HG02642 (cell line): ENCODE measurements at regions not wholly inside any gene's neighbourhood (a gene's known extent, or its start where the extent isn't known, plus 50 kb on each side); places are given as distances from the start of the nearest gene placed in this dataset.

Experiments
- ATAC-seq: cut with Tn5 transposase; IDR thresholded peaks from one replicate; pipeline ENCODE4 v1.9.1; 2021; ENCODE audit warnings: mild to moderate bottlenecking; ENCODE audit not compliant: unreplicated experiment, poor library complexity

GRCh38 chr4:26806331-26806730, 54.3 kb upstream of the STIM2 start:
- no peak for ATAC-seq

GRCh38 chr4:26807330-26807729, 53.3 kb upstream of the STIM2 start:
- peak; percentile 47 for ATAC-seq

DNA sequence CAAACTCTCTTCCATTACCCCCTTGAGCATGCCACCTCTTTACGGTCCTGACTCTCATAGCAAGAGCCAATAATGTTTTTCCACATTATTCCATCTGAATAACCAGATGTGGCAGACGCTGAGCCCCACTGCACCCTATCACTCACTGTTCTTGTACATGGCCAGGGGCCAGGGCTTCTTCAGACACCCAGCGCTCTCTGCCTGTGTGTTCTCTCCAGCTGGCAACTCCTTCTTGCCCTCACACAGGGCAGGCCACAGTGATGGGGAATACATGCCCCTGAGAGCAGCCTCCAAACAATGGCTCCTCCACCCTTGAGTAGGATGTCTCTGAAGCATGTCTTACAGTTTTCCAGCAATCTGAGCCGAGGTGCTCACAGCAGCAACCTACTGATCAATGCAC, 50.8 kb upstream of the STIM2 start:
- ATAC-seq: no peak
